PC-9 (cell line): ENCODE measurements at regions not wholly inside any gene's neighbourhood (a gene's known extent, or its start where the extent isn't known, plus 50 kb on each side); places are given as distances from the start of the nearest gene placed in this dataset.

Experiments
- BruUV-seq: library from RNA; stranded (reverse); fragments of 400-500 nt; replicated peaks from 2 replicates; lab custom pipeline; 2021; lab: Mats Ljungman, UMichigan
- CTCF ChIA-PET: fragments of 300-600 bp; sonication (Branson Sonifier 250); formaldehyde crosslinking; loops from one replicate; lab custom pipeline; 2022; ENCODE audit warnings: antibody characterized with exemption; lab: Charles Lee
- POLR2A ChIA-PET: fragments of 300-600 bp; sonication (Branson Sonifier 250); formaldehyde crosslinking; loops from one replicate; lab custom pipeline; 2022; ENCODE audit warnings: antibody characterized with exemption; ENCODE audit not compliant: unreplicated experiment; lab: Charles Lee
- DNase-seq, 2 experiments: peaks; one replicate each; pipeline versions ENCODE4 v3.0.0 to v3.0.0-alpha.2; 2015 to 2022; ENCODE audit warnings: mixed read lengths in 1 of 2
- H2AFZ ChIP-seq: fragments of 200-600 bp; sonication (generic); 2 replicates; pipeline ENCODE4 v1.8.1; 2017; ENCODE audit warnings: antibody characterized with exemption
- H3F3A ChIP-seq: fragments of 200-600 bp; sonication (generic); 2 replicates; pipeline ENCODE4 v1.8.1; 2017; ENCODE audit warnings: antibody characterized with exemption, mild to moderate bottlenecking, low read depth; ENCODE audit not compliant: insufficient read depth
- H3K27ac ChIP-seq: fragments of 200-600 bp; sonication (generic); 2 replicates; pipeline ENCODE4 v1.6.1; 2016; ENCODE audit warnings: mixed run types
- H3K27me3 ChIP-seq: fragments of 200-600 bp; sonication (generic); 2 replicates; pipeline ENCODE4 v1.6.1; 2016; ENCODE audit warnings: low read depth, mixed run types; ENCODE audit not compliant: insufficient read depth
- H3K36me3 ChIP-seq: fragments of 200-600 bp; sonication (generic); 2 replicates; pipeline ENCODE4 v1.6.1; 2016; ENCODE audit warnings: low read depth, mixed run types
- H3K4me1 ChIP-seq: fragments of 200-600 bp; sonication (generic); replicated peaks from 2 replicates; pipeline ENCODE4 v1.6.1; 2016; ENCODE audit warnings: mixed run types; ENCODE audit not compliant: insufficient read depth
- H3K4me2 ChIP-seq: fragments of 200-600 bp; sonication (generic); 2 replicates; pipeline ENCODE4 v1.6.1; 2017; ENCODE audit warnings: mixed run types
- H3K4me3 ChIP-seq: fragments of 200-600 bp; sonication (generic); 2 replicates; pipeline ENCODE4 v1.6.1; 2016; ENCODE audit warnings: mixed run types
- H3K79me2 ChIP-seq: fragments of 200-600 bp; sonication (generic); 2 replicates; pipeline ENCODE4 v1.6.1; 2017; ENCODE audit warnings: low read depth, mixed run types
- H3K9me2 ChIP-seq: fragments of 200-600 bp; sonication (generic); 2 replicates; pipeline ENCODE4 v1.8.1; 2017; ENCODE audit warnings: mild to moderate bottlenecking; ENCODE audit not compliant: insufficient read depth
- H3K9me3 ChIP-seq: fragments of 200-600 bp; sonication (generic); 2 replicates; pipeline ENCODE4 v1.8.1; 2016; ENCODE audit warnings: low read depth; ENCODE audit not compliant: insufficient read depth
- H4K20me1 ChIP-seq: fragments of 200-600 bp; sonication (generic); 2 replicates; pipeline ENCODE4 v1.8.1; 2017; ENCODE audit not compliant: insufficient read depth
- CTCF ChIP-seq: fragments of 200-600 bp; sonication (generic); conservative IDR thresholded peaks from 2 replicates; pipeline ENCODE4 v1.6.1; 2017; ENCODE audit warnings: mixed run types, antibody characterized with exemption, mild to moderate bottlenecking, moderate library complexity
- EZH2 ChIP-seq: fragments of 200-600 bp; sonication (generic); IDR thresholded peaks from 2 replicates; pipeline ENCODE4 v1.8.0; 2017; ENCODE audit warnings: antibody characterized with exemption, low read depth
- intact Hi-C: fragments of 100-400 bp; cut with micrococcal nuclease; formaldehyde crosslinking; loops from one replicate; pipeline ENCODE4 v1.10.0; 2022; ENCODE audit not compliant: unreplicated experiment

GRCh38 chr1:218772575-218772974 lies 401.1 kb upstream of the LYPLAL1 start:
- no peak overlapping the region for H3K4me2 ChIP-seq
- BruUV-seq: no TSS peak
- no peaks in the 10 kb centered on the region for H4K20me1 ChIP-seq
- H3K9me3 ChIP-seq: no peaks in the 10 kb centered on the region; the same call in none of the 2 replicates
- 0 out of 2 replicates have a peak, but pooled peaks cover 4% of the 10 kb centered on the region for H3K9me2 ChIP-seq
- POLR2A ChIA-PET: no interaction called here
- no peak for TF ChIP-seq EZH2
- TF ChIP-seq CTCF: no peak
- DNase-seq: no peak
- CTCF ChIA-PET: no interaction called here
- no peaks in the 10 kb centered on the region for H3F3A ChIP-seq
- no peak overlapping the region for H2AFZ ChIP-seq
- no peak overlapping the region for H3K27ac ChIP-seq
- no peaks in the 10 kb centered on the region for H3K4me1 ChIP-seq
- no peaks in the 10 kb centered on the region for H3K36me3 ChIP-seq
- intact Hi-C loops: no loop called here
- no peak overlapping the region for H3K4me3 ChIP-seq
- H3K79me2 ChIP-seq: no peaks in the 10 kb centered on the region
- H3K27me3 ChIP-seq: no peaks in the 10 kb centered on the region

- BruUV-seq: no TSS peak
- POLR2A ChIA-PET: no interaction called here
- CTCF ChIA-PET: no interaction called here
These were observed 398.1 kb upstream of the LYPLAL1 start for GRCh38 chr1:218775501-218776021.

GRCh38 chr1:218778257-218779126 lies 395.2 kb upstream of the LYPLAL1 start:
- no peaks in the 10 kb centered on the region for H3K27me3 ChIP-seq
- no peak overlapping the region for H3K27ac ChIP-seq
- no peak for TF ChIP-seq EZH2
- TF ChIP-seq CTCF: no peak
- H3K79me2 ChIP-seq: no peaks in the 10 kb centered on the region
- BruUV-seq: no TSS peak
- intact Hi-C loops: no loop called here
- no peak for DNase-seq
- no peaks in the 10 kb centered on the region for H3K9me2 ChIP-seq
- no peak overlapping the region for H3K4me3 ChIP-seq
- ChIA-PET CTCF (no interaction called here), POLR2A (interaction anchor here (0.7 kb wide), 1 partner anchor 254 kb away, joined by 6 read pairs; no protein-coding TSS in a partner anchor)
- H3K9me3 ChIP-seq: no peaks in the 10 kb centered on the region
- no peak overlapping the region for H2AFZ ChIP-seq
- no peaks in the 10 kb centered on the region for H3K4me1 ChIP-seq
- H3K36me3 ChIP-seq: no peaks in the 10 kb centered on the region
- H3F3A ChIP-seq: no peaks in the 10 kb centered on the region
- H4K20me1 ChIP-seq: no peaks in the 10 kb centered on the region
- H3K4me2 ChIP-seq: no peak overlapping the region

More at GRCh38 chr1:218775501-218776021, 398.1 kb upstream of the LYPLAL1 start:
- Histone ChIP-seq H3K4me3 (no peak overlapping the region), H3F3A (no peaks in the 10 kb centered on the region), H3K79me2 (no peaks in the 10 kb centered on the region), H3K27ac (no peak overlapping the region), H3K9me3 (no peaks in the 10 kb centered on the region), H3K36me3 (no peaks in the 10 kb centered on the region), H2AFZ (no peak overlapping the region), H4K20me1 (no peaks in the 10 kb centered on the region), H3K4me1 (no peaks in the 10 kb centered on the region), H3K9me2 (0 out of 2 replicates have a peak, but pooled peaks cover 4% of the 10 kb centered on the region), H3K4me2 (no peak overlapping the region), H3K27me3 (no peaks in the 10 kb centered on the region)
- DNase-seq: no peak
- intact Hi-C loops: no loop called here
- TF ChIP-seq EZH2 (no peak), CTCF (no peak)
